Cardiac fibroblast (primary cell): ENCODE measurements at regions not wholly inside any gene's neighbourhood (a gene's known extent, or its start where the extent isn't known, plus 50 kb on each side); places are given as distances from the start of the nearest gene placed in this dataset.
A peak's percentile ranks its signal among the peaks of the same experiment; 100 is the strongest.

ENCODE experiments used
- DNase-seq, 2 donors: peaks; one replicate each; pipeline versions ENCODE4 v3.0.0 to v3.0.0-alpha.2; 2010; ENCODE audit warnings: low read depth in 2 of 2
- H3K4me3 ChIP-seq, 2 donors: replicated peaks in 1 of 2; 1 replicate in 1 of 2; 2 replicates in 1 of 2; pipeline ENCODE4 v1.5.1; 2011; ENCODE audit warnings: low read depth in 2 of 2, low read length in 2 of 2, mild to moderate bottlenecking in 2 of 2, moderate library complexity in 1 of 2
- CTCF ChIP-seq: IDR thresholded peaks from one replicate; pipeline ENCODE4 v1.5.1; 2011; ENCODE audit warnings: low read depth, mild to moderate bottlenecking, low read length, inconsistent platforms

GRCh38 chrX:150159537-150159936, 203.6 kb upstream of the MAMLD1 start:
- TF ChIP-seq CTCF, result no peak
- DNase-seq, result no peak
- H3K4me3 ChIP-seq, result no peak overlapping the region

- no peak overlapping the region for H3K4me3 ChIP-seq
- no peak for TF ChIP-seq CTCF
Measured at GRCh38 chrX:150160656-150161055, 202.5 kb upstream of the MAMLD1 start.

GRCh38 chrX:150161193-150161592, 201.9 kb upstream of the MAMLD1 start:
- DNase-seq, result peak in 1 of 2 donors; percentile 9
- H3K4me3 ChIP-seq, result no peak overlapping the region
- TF ChIP-seq CTCF, result no peak

More at GRCh38 chrX:150160656-150161055, 202.5 kb upstream of the MAMLD1 start:
- DNase-seq, result no peak

GRCh38 chrX:150162141-150162540, 201.0 kb upstream of the MAMLD1 start:
- TF ChIP-seq CTCF, result no peak
- no peak overlapping the region for H3K4me3 ChIP-seq
- peak in 1 of 2 donors; percentile 25 for DNase-seq

GRCh38 chrX:150163221-150163930, 199.7 kb upstream of the MAMLD1 start:
- H3K4me3 ChIP-seq, result no peak overlapping the region
- peak in 1 of 2 donors; percentile 17 for DNase-seq
- TF ChIP-seq CTCF, result no peak

- no peak for DNase-seq
- no peak for TF ChIP-seq CTCF
- no peak overlapping the region for H3K4me3 ChIP-seq
Measured at GRCh38 chrX:150163956-150164726, 199.0 kb upstream of the MAMLD1 start.
